ENCODE measurements at regions not wholly inside any gene's neighbourhood (a gene's known extent, or its start where the extent isn't known, plus 50 kb on each side); places are given as distances from the start of the nearest gene placed in this dataset.
"Not testable (repeated sequence)": the region's sequence is repeated elsewhere in the genome, so short reads cannot be mapped to it uniquely, and the experiment has no call there.

GRCh38 chr5:67636850-67637524 is 440.4 kb upstream of the CD180 start:
- no peak overlapping the region for H3K27ac ChIP-seq
- TF ChIP-seq POLR2AphosphoS5 (IDR thresholded peaks at IDR 0.05), result no peak
- TF ChIP-seq EP300 (IDR thresholded peaks at IDR 0.05), result no peak
- TF ChIP-seq, protein P1, sequence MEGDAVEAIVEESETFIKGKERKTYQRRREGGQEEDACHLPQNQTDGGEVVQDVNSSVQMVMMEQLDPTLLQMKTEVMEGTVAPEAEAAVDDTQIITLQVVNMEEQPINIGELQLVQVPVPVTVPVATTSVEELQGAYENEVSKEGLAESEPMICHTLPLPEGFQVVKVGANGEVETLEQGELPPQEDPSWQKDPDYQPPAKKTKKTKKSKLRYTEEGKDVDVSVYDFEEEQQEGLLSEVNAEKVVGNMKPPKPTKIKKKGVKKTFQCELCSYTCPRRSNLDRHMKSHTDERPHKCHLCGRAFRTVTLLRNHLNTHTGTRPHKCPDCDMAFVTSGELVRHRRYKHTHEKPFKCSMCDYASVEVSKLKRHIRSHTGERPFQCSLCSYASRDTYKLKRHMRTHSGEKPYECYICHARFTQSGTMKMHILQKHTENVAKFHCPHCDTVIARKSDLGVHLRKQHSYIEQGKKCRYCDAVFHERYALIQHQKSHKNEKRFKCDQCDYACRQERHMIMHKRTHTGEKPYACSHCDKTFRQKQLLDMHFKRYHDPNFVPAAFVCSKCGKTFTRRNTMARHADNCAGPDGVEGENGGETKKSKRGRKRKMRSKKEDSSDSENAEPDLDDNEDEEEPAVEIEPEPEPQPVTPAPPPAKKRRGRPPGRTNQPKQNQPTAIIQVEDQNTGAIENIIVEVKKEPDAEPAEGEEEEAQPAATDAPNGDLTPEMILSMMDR (IDR thresholded peaks at IDR 0.05), result no peak
- TF ChIP-seq POLR2A (IDR thresholded peaks at IDR 0.05), result no peak
- H3K9me3 ChIP-seq, result no peaks in the 10 kb centered on the region
- 73 to 93% (median 87%) methylated on average over 3 of the region's 3 CpGs for WGBS, 5 donors
- intact Hi-C loops (cut with DNase I; ENCODE audit: low total_unique reads), result no loop called here
- H3K27me3 ChIP-seq, result no peaks in the 10 kb centered on the region
- no peak overlapping the region for H3K4me3 ChIP-seq
- peaks cover 0 to 6% (median 0%) of the 10 kb centered on the region in 4 donors for H3K4me1 ChIP-seq
- DNase-seq, result no peak
- no peaks in the 10 kb centered on the region for H3K36me3 ChIP-seq

- H3K27ac ChIP-seq, result no peak overlapping the region
- 30 to 76% (median 45%) methylated on average over 1 of the region's 1 CpG for WGBS, 5 donors
- intact Hi-C loops (cut with DNase I; ENCODE audit: low total_unique reads), result no loop called here
Measured at GRCh38 chr5:67636091-67636490, 439.5 kb upstream of the CD180 start.

DNA sequence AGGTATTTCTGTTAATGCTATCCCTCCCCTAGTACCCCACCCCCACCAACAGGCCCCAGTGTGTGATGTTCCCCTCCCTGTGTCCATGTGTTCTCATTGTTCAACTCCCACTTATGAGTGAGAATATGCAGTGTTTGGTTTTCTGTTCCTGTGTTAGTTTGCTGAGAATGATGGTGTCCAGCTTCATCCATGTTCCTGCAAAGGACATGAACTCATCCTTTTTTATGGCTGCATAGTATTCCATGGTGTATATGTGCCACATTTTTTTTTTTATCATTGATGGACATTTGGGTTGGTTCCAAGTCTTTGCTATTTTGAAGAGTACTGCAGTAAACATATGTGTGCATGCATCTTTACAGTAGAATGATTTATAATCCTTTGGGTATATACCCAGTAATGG is 430.5 kb upstream of the CD180 start:
- H3K9me3 ChIP-seq; H3K4me3 ChIP-seq; H3K36me3 ChIP-seq; H3K27ac ChIP-seq; intact Hi-C loops (cut with DNase I; ENCODE audit: low total_unique reads); H3K4me1 ChIP-seq; H3K27me3 ChIP-seq; DNase-seq: not testable (repeated sequence)

More at GRCh38 chr5:67636091-67636490, 439.5 kb upstream of the CD180 start:
- Histone ChIP-seq H3K9me3 (no peaks in the 10 kb centered on the region), H3K4me1 (peaks cover 0 to 6% (median 0%) of the 10 kb centered on the region in 4 donors), H3K4me3 (no peak overlapping the region), H3K27me3 (no peaks in the 10 kb centered on the region), H3K36me3 (no peaks in the 10 kb centered on the region)
- TF ChIP-seq EP300 (IDR thresholded peaks at IDR 0.05), result no peak
- TF ChIP-seq POLR2AphosphoS5 (IDR thresholded peaks at IDR 0.05), result no peak
- no peak for TF ChIP-seq POLR2A (IDR thresholded peaks at IDR 0.05)
- TF ChIP-seq, protein P1 (IDR thresholded peaks at IDR 0.05), result no peak
- no peak for DNase-seq

DNA sequence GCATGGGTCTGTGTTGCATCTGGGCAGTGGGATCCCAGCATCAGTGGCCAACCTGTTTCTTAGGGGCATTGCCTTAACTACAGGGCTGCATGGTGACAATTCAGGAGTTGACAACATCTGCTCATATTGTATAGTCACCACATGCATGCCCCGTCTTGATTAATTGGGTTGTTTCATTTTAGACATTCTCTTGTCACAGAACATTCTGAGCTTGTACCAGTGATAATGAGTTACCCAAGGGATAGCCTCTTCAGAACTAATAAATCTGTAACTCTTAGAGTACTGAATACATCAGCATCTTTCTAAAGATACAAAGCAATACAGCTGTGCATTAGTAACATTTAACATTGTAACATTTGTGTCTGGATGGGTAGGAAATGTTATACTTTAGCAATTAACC is 426.5 kb upstream of the CD180 start:
- TF ChIP-seq, protein P1 (IDR thresholded peaks at IDR 0.05), result no peak
- no peak for TF ChIP-seq EP300 (IDR thresholded peaks at IDR 0.05)
- TF ChIP-seq POLR2AphosphoS5 (IDR thresholded peaks at IDR 0.05), result no peak
- no peak for TF ChIP-seq POLR2A (IDR thresholded peaks at IDR 0.05)
- WGBS, 5 donors, result 67 to 100% (median 90%) methylated on average over 1 of the region's 1 CpG
- intact Hi-C loops (cut with DNase I; ENCODE audit: low total_unique reads), result no loop called here
- Histone ChIP-seq H3K4me3 (no peak overlapping the region), H3K27me3 (no peaks in the 10 kb centered on the region), H3K9me3 (no peaks in the 10 kb centered on the region), H3K36me3 (no peaks in the 10 kb centered on the region), H3K27ac (no peak overlapping the region), H3K4me1 (no peaks in the 10 kb centered on the region)
- no peak for DNase-seq

All from stomach (tissue), 8 donors.